Activated CD4-positive, alpha-beta T cell treated with anti-CD3 and anti-CD28 coated beads for 36 hours (primary cell): ENCODE measurements at regions not wholly inside any gene's neighbourhood (a gene's known extent, or its start where the extent isn't known, plus 50 kb on each side); places are given as distances from the start of the nearest gene placed in this dataset.

Experiments used
- ATAC-seq: fragments of 200-7000 bp; cut with Tn5 transposase; one replicate; pipeline ENCODE4 v1.10.0; 2021; ENCODE audit warnings: mild to moderate bottlenecking, moderate library complexity
- CTCF ChIA-PET: fragments of 350-600 bp; sonication (Branson Sonifier 250); formaldehyde crosslinking; loops from one replicate; lab custom pipeline; 2021; ENCODE audit warnings: antibody characterized with exemption; lab: Charles Lee
- POLR2A ChIA-PET: fragments of 350-600 bp; sonication (Branson Sonifier 250); formaldehyde crosslinking; loops from one replicate; lab custom pipeline; 2021; ENCODE audit warnings: antibody characterized with exemption, inconsistent platforms; lab: Charles Lee
- DNase-seq: peaks from one replicate; pipeline ENCODE4 v3.0.0-alpha.2; 2020
- H3K27ac Mint-ChIP-seq: one replicate; pipeline ENCODE4 v1.8.0; 2021; ENCODE audit warnings: mixed read lengths
- H3K27me3 Mint-ChIP-seq: one replicate; pipeline ENCODE4 v1.8.0; 2021; ENCODE audit warnings: mixed read lengths
- H3K36me3 Mint-ChIP-seq: one replicate; pipeline ENCODE4 v1.8.0; 2021; ENCODE audit warnings: low read depth, mixed read lengths
- H3K4me1 Mint-ChIP-seq: one replicate; pipeline ENCODE4 v1.8.0; 2021; ENCODE audit warnings: mixed read lengths
- H3K4me3 Mint-ChIP-seq: one replicate; pipeline ENCODE4 v1.8.0; 2021; ENCODE audit warnings: mild to moderate bottlenecking, moderate library complexity, mixed read lengths
- H3K9me3 Mint-ChIP-seq: one replicate; pipeline ENCODE4 v1.8.0; 2021; ENCODE audit warnings: low read depth, mixed read lengths
- intact Hi-C, 2 experiments: fragments of 100-400 bp; cut with DNase I in 1 of 2; cut with micrococcal nuclease in 1 of 2; formaldehyde crosslinking; loops; one replicate each; pipeline versions ENCODE4 v1.14.2 to v1.15.1; 2022 to 2024; cut with DNase I, micrococcal nuclease

DNA sequence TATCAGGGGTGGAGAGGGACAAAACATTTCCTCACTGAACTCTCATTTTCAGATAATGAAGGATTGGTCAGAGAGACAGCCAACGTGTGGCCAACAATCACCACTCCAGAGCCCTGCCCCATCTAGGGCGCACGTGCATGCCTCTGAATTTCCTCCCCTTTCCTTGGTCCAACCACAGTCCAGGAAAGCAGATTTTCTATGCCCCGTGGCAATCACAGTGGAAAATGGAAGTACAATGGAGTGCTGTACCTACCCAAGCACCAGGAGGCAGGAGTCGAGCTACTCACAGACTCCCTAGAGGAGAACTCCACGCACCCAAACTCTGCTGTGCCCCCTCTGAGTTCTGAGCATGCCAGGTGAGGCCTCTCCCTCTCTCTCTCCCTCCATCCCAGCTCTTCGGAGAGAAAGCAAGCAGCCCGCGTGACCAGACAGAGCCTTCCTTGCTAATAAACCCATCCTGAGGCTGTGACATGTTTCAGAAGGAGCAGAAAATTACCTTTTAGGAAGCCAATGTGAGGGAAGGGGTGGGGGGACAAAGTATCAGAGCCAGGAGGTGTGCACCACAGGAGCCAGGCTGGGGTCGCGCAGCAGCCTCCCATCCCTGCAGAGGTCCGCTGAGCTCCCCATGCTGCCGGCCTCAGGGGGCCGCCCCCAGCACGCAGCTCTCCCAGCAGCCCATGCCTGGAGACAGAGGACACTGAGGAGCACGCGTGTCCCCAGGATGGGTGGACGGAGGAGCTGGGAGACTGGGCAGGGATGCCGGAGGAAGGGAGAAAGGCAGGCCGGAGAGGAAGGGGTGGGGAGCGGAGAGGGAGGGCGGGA, 73.4 kb downstream of the PITPNM2 start:
- H3K36me3 Mint-ChIP-seq, result no peaks in the 10 kb centered on the region
- ATAC-seq (no peak), DNase-seq (peak; percentile 24)
- no peaks in the 10 kb centered on the region for H3K27me3 Mint-ChIP-seq
- ChIA-PET CTCF (no interaction called here), POLR2A (interaction anchor here (0.5 to 2.5 kb wide), 6 partner anchors 34 to 637 kb away, joined by 3 to 8 read pairs (median 4); partner anchors contain the start of genes MPHOSPH9 and MTRFR)
- intact Hi-C loops, result loop anchor here (2.0 to 5.0 kb wide), 8 partner anchors 29 to 637 kb away; partner anchors contain the start of genes MPHOSPH9 (in 1 of the 2), MTRFR (in 1 of the 2), OGFOD2 (in 1 of the 2) and PITPNM2 (in 1 of the 2)
- peak overlapping the region; percentile 68 for H3K4me3 Mint-ChIP-seq
- no peaks in the 10 kb centered on the region for H3K9me3 Mint-ChIP-seq
- H3K4me1 Mint-ChIP-seq, result peaks cover 47% of the 10 kb centered on the region
- peak overlapping the region; percentile 94 for H3K27ac Mint-ChIP-seq

DNA sequence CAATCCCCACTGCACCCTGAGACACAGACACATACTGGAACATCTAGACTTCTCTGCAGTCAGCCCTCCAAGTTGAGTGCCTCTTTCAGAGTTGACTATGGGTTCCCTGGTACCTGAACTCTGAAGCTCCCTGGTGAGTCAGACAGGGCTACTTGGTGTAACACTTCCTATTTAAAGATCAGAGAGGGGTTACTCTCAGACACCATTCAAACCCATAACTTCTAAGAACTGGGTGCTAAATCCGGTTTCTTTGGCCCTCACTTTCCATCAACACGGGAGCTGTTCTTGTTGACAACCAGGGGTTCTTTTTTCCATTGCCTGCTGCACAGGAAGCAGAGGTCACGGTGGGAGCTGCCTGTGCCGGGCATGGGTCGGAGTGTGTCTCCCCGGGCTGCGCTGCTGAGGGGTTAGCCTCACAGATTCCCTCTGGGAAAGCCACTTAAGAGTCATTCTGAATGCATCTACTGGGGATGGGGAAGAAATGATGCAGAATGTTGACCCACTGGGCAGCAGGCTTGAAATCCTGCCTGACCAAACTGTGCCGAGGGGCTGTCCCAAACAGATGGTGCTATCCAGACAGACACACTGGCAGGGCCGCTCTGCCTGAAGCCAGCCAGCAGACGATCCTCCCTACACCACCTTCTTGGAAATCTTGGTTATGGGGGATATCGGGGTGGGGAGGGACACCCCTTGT, 74.1 kb downstream of the PITPNM2 start:
- POLR2A ChIA-PET, result interaction anchor here (0.6 to 2.5 kb wide), 11 partner anchors 16 to 638 kb away, joined by 3 to 8 read pairs (median 5); partner anchors contain the start of genes MPHOSPH9 and MTRFR
- H3K36me3 Mint-ChIP-seq, result no peaks in the 10 kb centered on the region
- DNase-seq (peak; percentile 76), ATAC-seq (peak; percentile 85)
- H3K27me3 Mint-ChIP-seq, result no peaks in the 10 kb centered on the region
- peaks cover 52% of the 10 kb centered on the region for H3K4me1 Mint-ChIP-seq
- no peaks in the 10 kb centered on the region for H3K9me3 Mint-ChIP-seq
- CTCF ChIA-PET, result interaction anchor here (0.5 to 1.0 kb wide), 4 partner anchors 13 to 1379 kb away, joined by 3 read pairs; no protein-coding TSS in a partner anchor
- H3K27ac Mint-ChIP-seq, result peak overlapping the region; percentile 94
- intact Hi-C loops, result loop anchor here (1.0 to 5.0 kb wide), 17 partner anchors 30 to 810 kb away; partner anchors contain the start of genes MPHOSPH9 (in 2 of the 2), MTRFR (in 2 of the 2), OGFOD2 (in 2 of the 2) and PITPNM2 (in 2 of the 2)
- peak overlapping the region; percentile 68 for H3K4me3 Mint-ChIP-seq

DNA sequence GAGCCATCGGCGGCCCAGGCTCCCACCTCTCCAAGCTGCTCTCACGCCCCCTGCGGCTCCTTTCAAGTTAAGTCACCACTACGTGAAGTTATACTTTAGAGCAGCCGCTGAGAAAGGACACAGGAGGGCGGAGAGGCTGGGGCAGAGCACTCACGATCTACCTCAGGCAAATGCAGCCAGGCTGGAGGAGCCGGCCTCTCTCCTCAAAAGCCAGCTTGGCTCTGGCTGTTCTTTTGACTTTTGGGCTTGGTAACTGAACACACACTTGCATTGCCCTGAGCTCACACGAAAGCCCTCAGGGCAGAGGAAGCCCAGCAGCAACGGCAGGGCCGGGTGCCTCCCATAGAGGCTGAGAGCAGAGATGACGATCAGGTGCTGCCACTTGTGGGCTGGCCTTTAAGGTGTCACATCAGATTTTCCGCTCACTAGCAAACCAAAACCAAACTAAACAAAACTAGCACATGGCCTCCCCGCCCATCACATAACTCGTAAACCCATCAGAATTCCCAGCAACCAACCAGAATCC, 75.2 kb downstream of the PITPNM2 start:
- Mint-ChIP-seq H3K36me3 (no peaks in the 10 kb centered on the region), H3K27me3 (no peaks in the 10 kb centered on the region), H3K4me3 (peak overlapping the region; percentile 68), H3K4me1 (peaks cover 56% of the 10 kb centered on the region), H3K9me3 (no peaks in the 10 kb centered on the region), H3K27ac (peak overlapping the region; percentile 94)
- POLR2A ChIA-PET, result interaction anchor here (0.9 to 2.5 kb wide), 7 partner anchors 27 to 157 kb away, joined by 3 to 8 read pairs (median 5); partner anchors contain the start of genes MPHOSPH9 and MTRFR
- intact Hi-C loops, result loop anchor here (1.0 to 5.0 kb wide), 18 partner anchors 31 to 809 kb away; partner anchors contain the start of genes MPHOSPH9 (in 2 of the 2), MTRFR (in 2 of the 2), OGFOD2 (in 2 of the 2) and PITPNM2 (in 2 of the 2)
- peak; percentile 87 for DNase-seq
- ATAC-seq, result peak; percentile 75
- CTCF ChIA-PET, result interaction anchor here (0.6 to 1.7 kb wide), 12 partner anchors 11 to 170 kb away, joined by 3 to 6 read pairs (median 4); no protein-coding TSS in a partner anchor

DNA sequence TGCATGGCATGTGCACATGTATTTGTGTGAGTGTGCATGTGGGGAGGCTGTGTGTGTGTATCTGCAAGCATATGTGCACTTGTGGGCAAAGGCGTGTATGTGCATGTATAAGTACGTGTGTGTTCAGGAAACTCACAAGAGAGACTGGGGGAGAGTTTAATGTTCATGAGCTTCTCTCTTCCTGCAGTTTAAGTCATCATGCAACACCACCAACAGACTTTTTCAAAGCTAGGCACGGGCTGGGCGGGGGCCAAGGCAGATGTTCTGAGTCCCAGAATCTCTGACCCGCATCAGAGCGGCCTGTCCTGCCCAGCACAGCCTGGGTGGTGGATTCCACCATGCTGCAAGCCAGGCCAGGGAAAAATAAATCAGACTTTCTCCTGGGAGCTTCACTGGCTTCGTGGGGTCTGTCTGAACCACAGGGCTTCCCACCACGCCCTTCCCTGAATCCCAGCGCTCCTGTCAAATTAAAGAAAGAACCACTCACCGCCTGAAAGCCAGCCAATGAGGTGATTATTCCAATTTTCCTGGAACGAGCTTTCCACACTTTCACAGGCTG, 75.7 kb downstream of the PITPNM2 start:
- no peak for ATAC-seq
- H3K27ac Mint-ChIP-seq, result peak overlapping the region; percentile 94
- DNase-seq, result peak; percentile 35
- no peaks in the 10 kb centered on the region for H3K9me3 Mint-ChIP-seq
- peaks cover 61% of the 10 kb centered on the region for H3K4me1 Mint-ChIP-seq
- H3K36me3 Mint-ChIP-seq, result no peaks in the 10 kb centered on the region
- intact Hi-C loops, result loop anchor here (1.0 to 5.0 kb wide), 5 partner anchors 47 to 290 kb away; partner anchors contain the start of genes MPHOSPH9 (in 1 of the 2), MTRFR (in 1 of the 2), OGFOD2 (in 1 of the 2) and VPS37B (in 1 of the 2)
- H3K27me3 Mint-ChIP-seq, result no peaks in the 10 kb centered on the region
- CTCF ChIA-PET, result interaction anchor here (0.6 to 1.7 kb wide), 14 partner anchors 10 to 171 kb away, joined by 3 to 6 read pairs (median 4); partner anchors contain the start of gene PITPNM2
- POLR2A ChIA-PET, result interaction anchor here (0.6 to 2.5 kb wide), 9 partner anchors 27 to 160 kb away, joined by 3 to 8 read pairs (median 5); partner anchors contain the start of genes MPHOSPH9 and MTRFR
- H3K4me3 Mint-ChIP-seq, result peak overlapping the region; percentile 68

DNA sequence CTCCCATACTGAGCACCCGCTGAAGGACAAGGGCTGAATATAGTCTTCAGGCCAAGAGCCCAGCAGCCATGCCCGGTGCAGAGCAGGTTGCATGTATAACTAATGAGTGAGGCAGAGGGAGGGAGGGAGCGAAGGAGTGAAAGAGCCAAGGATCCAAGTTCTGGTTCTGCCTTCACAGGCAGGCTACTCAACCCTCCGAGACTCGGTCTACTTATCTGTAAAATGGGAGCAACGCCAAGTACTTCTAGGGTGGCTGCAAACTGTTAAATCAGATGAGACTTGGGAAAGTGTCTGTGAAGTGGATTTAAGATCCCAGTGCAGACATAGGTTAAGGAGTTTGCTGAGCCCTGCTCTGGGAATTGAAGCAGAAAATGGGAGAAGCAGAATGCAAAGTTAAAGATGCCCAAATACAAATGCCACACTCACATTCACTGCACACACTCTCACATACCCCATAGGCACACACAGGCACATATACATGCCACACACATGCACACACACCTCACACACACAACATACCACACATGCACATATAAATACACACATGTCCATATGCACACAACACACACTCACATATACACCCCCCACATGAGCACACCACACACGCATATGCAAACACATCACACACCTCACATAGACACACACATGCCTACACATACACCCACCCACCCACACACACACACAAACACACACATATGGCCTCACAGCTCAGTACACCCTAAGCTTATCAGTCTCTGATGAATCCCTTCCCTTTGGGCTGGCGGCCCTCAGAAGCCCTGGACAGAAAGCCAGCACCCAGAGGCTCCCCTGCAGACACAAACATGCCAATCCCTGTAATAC, 76.7 kb downstream of the PITPNM2 start:
- Mint-ChIP-seq H3K4me1 (peaks cover 61% of the 10 kb centered on the region), H3K27ac (peak overlapping the region; percentile 94)
- ATAC-seq, result no peak

DNA sequence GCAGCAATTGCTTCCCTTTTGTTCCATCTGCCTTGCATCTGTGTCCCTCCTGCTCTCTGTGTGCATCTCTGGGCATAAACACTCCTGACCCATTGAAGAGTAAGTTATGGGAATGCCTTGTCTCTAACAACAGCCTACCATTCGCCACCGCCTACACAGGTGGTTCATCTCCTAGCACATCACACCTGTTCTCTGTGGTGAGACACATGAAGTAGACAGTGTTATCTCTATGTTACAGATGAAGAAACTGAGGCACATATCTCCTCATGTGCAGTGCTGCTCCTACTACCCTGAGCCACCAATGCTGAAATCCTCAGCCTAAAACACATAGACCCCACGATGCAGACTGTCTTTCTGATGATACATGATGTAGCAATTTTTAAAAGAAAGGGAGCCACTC, 77.6 kb downstream of the PITPNM2 start:
- DNase-seq (no peak), ATAC-seq (no peak)
- ChIA-PET POLR2A (interaction anchor here (0.6 kb wide), 1 partner anchor 205 kb away, joined by 12 read pairs; no protein-coding TSS in a partner anchor), CTCF (interaction anchor here (0.6 to 1.2 kb wide), 3 partner anchors 10 to 63 kb away, joined by 3 to 7 read pairs (median 3); no protein-coding TSS in a partner anchor)
- Mint-ChIP-seq H3K4me1 (peaks cover 61% of the 10 kb centered on the region), H3K36me3 (no peaks in the 10 kb centered on the region), H3K27me3 (no peaks in the 10 kb centered on the region), H3K9me3 (no peaks in the 10 kb centered on the region), H3K27ac (peak overlapping the region; percentile 32), H3K4me3 (no peak overlapping the region)
- intact Hi-C loops, result no loop called here

More for the DNA sequence above, 76.7 kb downstream of the PITPNM2 start:
- POLR2A ChIA-PET, result interaction anchor here (0.6 to 1.0 kb wide), 4 partner anchors 28 to 308 kb away, joined by 3 to 7 read pairs (median 4); partner anchors contain the start of genes MPHOSPH9 and MTRFR
- Mint-ChIP-seq H3K9me3 (no peaks in the 10 kb centered on the region), H3K27me3 (no peaks in the 10 kb centered on the region), H3K36me3 (no peaks in the 10 kb centered on the region), H3K4me3 (peak overlapping the region; percentile 68)
- CTCF ChIA-PET, result interaction anchor here (0.6 to 1.7 kb wide), 7 partner anchors 9 to 147 kb away, joined by 3 to 6 read pairs (median 4); partner anchors contain the start of gene PITPNM2
- intact Hi-C loops, result no loop called here
- DNase-seq, result no peak

DNA sequence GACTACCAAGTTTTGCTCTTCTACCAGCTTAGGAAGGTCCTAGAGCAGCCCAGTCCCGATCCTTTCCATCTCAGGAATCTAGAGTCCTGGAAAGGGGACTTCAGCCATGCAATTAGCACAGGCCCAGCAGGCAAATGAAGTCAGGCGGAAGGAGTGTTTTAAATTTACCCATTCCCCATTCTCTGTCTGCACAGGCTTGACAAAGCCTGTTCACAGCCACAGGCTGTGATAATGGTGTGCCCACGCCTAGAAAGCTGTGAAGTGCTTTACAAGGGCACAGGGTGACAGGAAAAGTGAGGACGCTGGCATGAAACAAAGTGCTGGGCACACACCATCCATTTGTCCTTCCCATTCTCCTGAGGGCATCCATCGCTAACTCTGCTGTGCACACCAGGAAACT, 79.0 kb downstream of the PITPNM2 start:
- no peak overlapping the region for H3K4me3 Mint-ChIP-seq
- no peaks in the 10 kb centered on the region for H3K9me3 Mint-ChIP-seq
- no peaks in the 10 kb centered on the region for H3K36me3 Mint-ChIP-seq
- ATAC-seq, result no peak
- DNase-seq, result no peak
- POLR2A ChIA-PET, result interaction anchor here (0.7 kb wide), 1 partner anchor 92 kb away, joined by 3 read pairs; no protein-coding TSS in a partner anchor
- intact Hi-C loops, result no loop called here
- CTCF ChIA-PET, result interaction anchor here (0.6 to 1.4 kb wide), 5 partner anchors 15 to 166 kb away, joined by 3 to 4 read pairs (median 3); no protein-coding TSS in a partner anchor
- no peak overlapping the region for H3K27ac Mint-ChIP-seq
- H3K27me3 Mint-ChIP-seq, result no peaks in the 10 kb centered on the region
- peaks cover 55% of the 10 kb centered on the region for H3K4me1 Mint-ChIP-seq

DNA sequence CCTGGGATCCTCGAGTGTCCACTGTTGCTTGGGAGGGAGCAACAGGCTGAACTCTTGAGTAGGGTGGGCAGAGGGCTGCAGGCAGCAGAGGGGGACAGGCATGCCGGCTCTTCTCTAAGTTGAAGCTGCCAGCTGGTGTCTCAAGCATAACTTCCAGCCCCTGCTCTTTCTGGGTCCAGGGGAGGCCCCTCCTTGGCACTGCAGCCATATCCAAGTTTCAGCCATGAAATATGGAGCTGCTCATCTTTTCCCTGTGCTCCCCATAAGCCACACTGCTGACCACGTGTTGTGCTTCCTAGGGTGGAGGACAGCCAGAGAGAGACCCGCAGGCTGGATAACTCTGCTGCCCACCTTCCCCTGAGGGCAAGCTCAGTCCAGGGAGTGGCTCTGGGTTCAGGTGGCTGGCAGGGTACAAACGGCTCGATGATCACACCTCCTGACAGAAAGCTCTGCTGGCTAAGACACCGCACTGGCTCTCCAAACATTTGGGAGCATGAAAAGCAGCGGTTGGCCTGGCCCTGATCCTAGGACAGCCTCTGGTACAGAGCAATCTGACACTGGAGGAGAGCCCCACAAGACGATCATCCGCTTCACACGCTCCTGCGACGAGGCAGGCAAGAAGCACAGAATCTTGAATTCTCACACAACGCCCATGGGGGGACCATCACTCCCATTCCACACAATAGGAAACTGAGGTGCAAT, 79.6 kb downstream of the PITPNM2 start:
- no peaks in the 10 kb centered on the region for H3K27me3 Mint-ChIP-seq
- ChIA-PET CTCF (interaction anchor here (0.6 to 1.0 kb wide), 4 partner anchors 15 to 166 kb away, joined by 3 to 4 read pairs (median 4); no protein-coding TSS in a partner anchor), POLR2A (interaction anchor here (0.5 to 0.7 kb wide), 2 partner anchors 87 to 91 kb away, joined by 3 to 5 read pairs; no protein-coding TSS in a partner anchor)
- intact Hi-C loops, result no loop called here
- peaks cover 51% of the 10 kb centered on the region for H3K4me1 Mint-ChIP-seq
- H3K9me3 Mint-ChIP-seq, result no peaks in the 10 kb centered on the region
- H3K36me3 Mint-ChIP-seq, result no peaks in the 10 kb centered on the region
- H3K4me3 Mint-ChIP-seq, result no peak overlapping the region
- DNase-seq (no peak), ATAC-seq (no peak)
- H3K27ac Mint-ChIP-seq, result no peak overlapping the region
